Stimulated activated CD4-positive, alpha-beta T cell treated with anti-CD3 and anti-CD28 coated beads, Interleukin-15, amount 100 ng/mL, for 48 hours (primary cell): ENCODE measurements at regions not wholly inside any gene's neighbourhood (a gene's known extent, or its start where the extent isn't known, plus 50 kb on each side); places are given as distances from the start of the nearest gene placed in this dataset.

Experiments
- DNase-seq, 2 donors: peaks; one replicate each; pipeline ENCODE4 v3.0.0-alpha.2; 2020; ENCODE audit warnings: low read depth in 2 of 2

DNA sequence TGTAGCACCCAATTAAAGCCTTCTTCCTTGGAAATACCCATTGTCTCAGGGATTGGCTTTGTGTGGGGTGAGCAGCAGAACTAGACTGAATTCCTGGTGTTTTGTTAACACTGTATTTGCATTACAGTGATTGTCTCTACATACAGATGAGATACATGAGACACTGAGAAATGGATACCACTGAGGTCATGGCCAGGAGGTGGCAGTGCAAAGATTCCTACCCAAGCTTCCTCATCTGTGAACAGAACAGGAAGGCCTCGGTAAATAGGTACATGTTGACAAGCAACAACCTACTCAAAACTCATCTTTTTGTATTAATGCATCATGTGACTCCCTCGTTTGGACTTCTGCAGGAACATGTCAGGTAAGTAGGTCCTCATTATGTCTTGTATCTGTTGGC is 445.8 kb upstream of the RGPD4 start:
- no peak for DNase-seq

DNA sequence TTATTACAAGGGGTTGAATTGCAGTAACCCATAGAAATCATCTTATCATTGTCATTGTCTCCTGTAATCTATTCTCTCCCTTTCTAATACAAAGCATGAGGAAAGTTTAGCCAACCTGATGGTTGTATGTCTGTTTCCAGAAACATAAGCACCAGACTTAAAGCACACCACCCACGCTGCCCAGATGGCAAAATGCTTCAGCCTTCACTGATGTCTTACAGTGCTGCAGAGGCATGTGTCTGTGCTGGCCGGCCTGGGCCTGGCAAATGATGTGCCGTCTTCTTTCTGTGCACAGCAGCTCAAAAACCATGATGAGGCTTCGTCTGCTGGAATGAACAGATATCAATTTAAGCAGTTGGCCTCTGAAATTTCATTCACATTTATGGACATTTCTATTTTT is 443.0 kb upstream of the RGPD4 start:
- no peak for DNase-seq

DNA sequence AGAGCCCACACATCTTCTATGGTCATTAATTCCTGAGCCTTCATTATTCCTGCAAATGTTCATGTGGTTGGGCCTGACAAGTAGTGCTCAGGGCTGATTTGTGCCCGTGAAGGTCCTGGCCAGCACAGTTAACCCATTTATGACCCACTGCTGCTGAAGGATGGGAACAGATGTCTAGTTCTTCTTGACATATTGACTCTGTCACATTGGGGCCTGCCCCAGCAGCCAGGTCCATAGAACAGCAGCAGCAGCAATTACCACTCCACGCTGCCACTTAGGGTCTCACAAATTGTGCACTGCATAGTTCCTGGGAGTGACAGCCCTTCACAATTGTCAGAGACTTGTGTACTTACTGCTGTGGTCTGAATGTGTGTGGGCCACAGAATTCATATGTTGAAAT is 442.3 kb upstream of the RGPD4 start:
- DNase-seq: no peak

DNA sequence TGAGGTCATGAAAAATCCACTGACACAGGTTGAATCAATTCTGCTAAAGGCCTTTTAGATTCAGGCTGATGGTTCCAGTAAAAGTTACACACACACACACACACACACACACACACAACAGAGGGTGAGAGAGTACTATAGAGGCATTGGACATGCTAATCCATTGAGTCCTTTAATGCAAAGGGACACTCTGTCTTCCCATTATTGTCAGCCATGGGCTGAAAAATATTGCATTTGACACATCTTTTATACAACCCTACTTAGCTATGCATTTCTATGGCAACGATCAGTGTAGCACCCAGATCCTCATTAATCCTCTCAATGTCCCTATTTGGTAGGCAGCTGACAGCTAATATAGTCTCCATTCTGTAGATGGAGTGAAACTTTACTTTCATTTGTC is 440.8 kb upstream of the RGPD4 start:
- DNase-seq: no peak

DNA sequence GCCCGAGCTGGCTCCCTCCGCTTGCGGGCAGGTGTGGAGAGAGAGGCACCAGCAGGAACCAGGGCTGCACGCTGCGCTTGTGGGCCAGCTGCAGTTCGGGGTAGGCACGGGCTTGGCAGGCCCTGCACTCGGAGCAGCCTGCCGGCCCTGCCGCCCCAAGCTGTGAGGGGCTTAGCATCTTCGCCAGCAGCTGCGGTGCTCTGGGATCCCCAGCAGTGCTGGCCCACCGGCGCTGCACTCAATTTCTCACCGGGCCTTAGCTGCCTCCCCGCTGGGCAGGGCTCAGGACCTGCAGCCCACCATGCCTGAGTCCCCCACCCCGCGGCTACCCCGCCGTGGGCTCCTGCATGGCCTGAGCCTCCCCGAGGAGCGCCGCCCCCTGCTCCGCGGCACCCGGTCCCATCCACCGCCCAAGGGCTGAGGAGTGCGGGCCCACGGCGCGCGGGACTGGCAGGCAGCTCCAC is 434.4 kb upstream of the RGPD4 start:
- no peak for DNase-seq

DNA sequence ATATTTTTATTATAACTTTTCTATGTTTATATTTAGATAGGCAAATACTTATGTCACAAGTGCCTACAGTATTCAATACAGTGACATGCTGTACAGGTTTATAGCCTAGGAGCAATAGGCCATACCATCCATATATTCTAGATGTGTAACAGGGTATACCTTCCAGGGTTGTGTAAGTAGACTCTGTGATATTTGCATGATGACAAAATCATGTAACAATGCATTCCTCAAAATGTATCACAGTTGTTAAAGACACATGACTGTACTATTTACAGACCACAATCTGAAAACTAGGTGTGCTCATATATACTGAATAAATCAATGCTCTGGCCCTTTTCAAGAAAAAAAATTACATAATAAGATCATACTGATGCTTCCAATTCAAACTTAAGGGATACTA is 433.2 kb upstream of the RGPD4 start:
- DNase-seq: no peak

DNA sequence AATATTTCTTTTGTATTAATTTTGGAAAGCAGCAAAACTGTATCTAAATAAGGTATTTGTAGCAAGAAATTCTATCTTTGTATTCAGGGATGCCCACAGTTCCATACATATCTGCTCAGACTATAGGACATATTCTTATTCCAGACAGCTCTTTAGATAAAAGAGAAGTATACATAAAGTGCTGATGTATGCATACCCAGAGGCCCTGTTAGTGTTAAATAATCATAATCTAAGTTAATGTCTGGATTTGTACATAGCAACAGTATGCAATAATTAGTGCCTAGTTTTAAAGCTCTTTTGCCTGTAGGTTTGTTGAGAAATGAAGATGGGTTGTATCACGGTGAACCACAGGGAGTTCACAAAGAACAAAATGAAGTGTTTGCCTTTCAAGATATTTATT is 428.0 kb upstream of the RGPD4 start:
- no peak for DNase-seq

DNA sequence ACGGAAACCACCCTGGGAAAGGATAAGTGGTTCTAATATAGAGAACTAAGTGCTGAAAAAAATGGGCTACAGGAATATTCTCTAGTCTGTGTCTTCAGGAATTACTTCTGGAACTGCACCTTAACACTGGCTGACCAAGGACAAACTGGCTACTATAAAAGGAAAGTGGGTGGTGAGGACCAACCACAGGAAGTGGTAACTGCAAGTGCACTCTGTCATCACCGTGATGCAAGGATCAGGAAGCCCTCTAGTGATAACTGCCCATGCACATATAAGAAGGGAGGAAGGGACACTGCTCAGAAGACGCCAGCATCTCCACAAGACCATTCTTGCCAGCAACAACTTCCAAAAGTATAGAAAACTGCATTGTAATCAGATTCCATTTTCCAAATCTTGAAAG is 424.4 kb upstream of the RGPD4 start:
- DNase-seq: no peak

DNA sequence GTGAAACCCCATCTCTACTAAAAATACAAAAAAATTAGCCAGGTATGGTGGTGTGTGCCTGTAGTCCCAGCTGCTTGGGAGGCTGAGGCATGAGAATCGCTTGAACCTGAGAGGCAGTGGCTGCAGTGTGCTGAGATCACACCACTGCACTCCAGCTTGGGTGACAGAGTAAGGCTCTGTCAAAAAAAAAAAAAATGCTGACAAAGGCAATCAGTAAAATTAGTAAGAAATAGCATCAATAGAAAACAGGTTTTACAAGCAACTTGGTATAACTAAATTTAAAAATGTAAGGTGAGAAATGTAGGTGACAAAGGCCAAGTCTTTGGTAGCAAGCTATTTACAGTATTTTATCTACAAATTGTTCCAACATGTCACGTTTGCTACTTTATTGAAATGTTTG is 421.4 kb upstream of the RGPD4 start:
- no peak for DNase-seq

DNA sequence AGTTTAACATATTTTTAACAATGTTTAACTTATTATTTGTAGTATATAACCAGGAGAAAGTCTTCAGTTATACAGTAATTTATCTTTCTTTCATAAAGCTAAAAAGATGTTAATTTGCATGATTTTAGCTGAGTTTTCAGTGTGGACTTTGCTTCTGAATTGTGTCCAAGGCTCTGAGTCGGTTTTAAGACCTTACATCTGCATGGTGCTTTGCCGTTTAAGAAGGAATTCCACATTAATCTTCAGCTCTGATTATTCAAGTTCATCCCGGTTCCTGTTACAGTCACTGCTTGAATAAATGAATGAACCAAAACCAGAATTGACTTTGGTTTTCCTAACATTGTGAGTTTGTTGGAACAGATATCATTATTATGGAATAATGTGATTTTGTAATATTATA is 419.7 kb upstream of the RGPD4 start:
- DNase-seq: no peak

DNA sequence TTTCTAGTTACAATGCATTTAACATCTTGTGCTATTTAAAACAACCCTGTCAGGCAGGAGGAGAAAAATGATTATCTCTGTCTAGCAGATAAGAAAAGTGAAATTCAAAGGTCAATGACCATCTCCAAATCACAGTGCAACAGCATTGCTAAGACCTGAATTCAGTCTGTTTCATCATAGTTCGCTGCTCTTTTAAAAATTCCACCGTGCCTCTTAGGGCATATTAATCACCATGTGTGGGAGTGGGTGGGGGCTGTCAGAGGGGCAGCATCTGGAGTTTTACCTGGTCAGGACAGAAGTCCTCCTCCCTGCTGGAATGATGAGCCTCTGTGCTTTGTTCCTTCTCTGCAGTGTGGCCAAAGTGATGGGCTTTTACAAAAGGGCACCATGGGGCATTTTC is 418.7 kb upstream of the RGPD4 start:
- no peak for DNase-seq

DNA sequence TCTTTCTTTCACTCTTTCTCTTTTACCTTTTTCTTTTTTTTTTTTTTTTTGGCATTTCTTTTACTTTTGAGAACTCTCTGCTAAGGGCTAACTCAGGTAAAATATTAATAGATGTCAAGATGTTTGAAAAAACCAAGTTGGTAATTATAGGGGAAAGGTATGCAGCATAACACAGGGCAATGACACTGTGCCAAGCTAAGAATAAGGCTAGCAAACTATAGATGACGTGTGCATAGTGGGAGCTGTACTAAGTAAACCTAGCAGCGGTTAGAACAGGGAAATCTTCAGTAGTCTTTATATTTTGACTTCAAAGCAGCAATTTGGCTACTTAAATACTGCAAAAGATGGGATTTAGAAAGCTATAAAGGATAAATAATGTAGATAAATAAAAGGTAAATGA is 415.4 kb upstream of the RGPD4 start:
- DNase-seq: no peak

DNA sequence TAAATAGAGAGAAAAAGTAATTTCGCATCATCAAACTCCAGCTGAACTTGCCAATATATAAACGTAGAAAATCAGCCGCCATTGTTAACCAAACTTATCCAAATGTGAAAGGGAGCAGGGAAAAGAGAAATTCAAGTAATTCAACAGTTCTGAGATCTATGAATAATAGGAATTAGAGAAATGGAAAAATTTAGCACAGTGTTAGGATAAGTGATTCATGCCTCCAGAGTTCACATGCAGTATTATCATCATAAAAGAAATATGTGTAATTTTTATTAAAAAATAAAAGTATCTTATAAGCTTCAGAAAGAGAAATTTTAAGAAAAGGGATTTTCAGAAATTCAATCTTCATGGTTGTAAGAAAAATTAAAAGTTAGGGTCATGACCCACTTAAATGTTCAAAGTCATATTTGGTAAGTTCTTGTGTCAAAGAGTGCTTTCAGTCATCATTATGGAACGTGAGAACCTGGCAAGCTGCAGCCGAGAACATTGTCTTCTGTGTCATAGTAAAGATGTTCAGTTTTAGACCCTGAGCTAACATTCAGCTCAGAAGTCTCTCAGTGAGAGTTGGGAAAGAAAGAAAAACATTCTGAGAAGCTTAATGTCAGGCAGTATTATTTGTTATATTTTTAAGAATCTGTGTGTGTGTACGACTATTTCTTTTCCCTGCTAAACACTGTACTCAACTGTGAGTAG is 414.3 kb upstream of the RGPD4 start:
- DNase-seq: no peak

DNA sequence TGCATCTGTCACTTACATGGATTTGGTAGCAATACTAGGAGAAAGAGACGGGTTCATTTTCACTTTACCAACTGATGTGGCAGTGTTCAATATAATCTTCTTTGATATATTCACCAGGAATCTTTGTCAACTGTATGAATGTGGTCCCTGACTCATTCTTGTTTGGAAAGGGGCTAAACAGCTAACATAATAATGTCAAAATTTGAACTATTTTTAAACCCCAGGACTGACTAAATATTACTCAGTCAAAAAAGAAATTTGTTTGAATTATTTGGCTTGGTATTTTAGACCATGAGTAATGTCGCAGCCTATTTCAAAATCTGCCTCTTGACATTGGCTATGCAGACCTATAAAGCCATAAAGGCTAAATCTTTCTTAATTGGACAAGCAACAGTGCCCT is 413.7 kb upstream of the RGPD4 start:
- no peak for DNase-seq

DNA sequence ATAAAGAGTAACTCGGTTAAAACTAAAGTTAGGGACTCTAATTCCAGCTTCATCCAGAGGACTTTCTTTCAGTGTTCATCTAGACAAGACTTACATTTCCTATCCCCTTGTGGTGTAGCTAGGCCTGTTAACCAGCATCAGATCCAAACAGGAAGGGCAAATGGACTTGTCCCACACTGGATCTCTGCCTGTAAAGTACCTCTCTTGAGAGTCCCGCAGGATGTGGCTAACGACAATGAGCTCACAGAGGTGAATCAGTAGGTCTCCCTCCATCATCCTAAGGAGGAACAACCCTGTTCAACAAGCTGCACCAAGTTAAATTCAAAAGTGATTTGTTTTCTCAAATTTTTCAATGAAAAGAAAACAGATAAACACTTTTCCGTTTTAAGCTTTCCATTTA is 412.3 kb upstream of the RGPD4 start:
- no peak for DNase-seq

DNA sequence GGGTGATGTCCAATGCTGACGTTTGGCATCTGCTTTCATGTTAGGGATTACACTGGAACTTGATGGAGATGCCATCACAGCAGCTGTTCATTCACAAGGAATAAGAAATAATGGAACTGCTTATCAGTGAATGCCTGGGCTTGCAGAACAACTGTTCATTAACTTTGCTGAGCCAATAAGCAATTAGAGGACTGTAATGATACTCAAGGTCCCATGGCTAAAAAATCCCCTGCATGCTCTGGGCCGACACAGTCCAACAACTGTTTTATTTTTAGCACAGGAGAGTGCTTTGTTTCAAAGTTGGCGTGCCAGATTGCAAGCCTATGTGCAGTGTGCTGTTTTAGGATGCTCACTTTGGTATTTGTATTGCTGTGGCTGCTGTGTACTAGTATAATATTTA is 408.0 kb upstream of the RGPD4 start:
- no peak for DNase-seq

DNA sequence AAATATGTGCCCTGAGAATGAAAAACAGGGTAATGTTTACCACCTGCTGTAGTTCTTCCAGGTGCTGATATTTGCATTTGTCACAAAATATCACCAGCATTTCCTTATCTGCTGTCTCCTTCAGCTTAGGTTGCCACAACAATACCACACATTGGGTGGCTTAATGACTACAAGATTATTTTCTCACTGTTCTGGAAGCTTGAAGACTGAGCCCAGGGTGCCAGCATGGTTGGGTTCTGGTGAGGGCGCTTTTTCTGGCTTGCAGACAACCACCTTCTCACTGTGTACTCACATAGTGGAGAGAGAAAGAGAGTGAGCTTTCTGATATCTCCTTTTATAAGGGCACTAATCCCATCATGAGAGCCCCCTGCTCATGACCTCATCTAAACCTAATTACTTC is 407.5 kb upstream of the RGPD4 start:
- DNase-seq: no peak

DNA sequence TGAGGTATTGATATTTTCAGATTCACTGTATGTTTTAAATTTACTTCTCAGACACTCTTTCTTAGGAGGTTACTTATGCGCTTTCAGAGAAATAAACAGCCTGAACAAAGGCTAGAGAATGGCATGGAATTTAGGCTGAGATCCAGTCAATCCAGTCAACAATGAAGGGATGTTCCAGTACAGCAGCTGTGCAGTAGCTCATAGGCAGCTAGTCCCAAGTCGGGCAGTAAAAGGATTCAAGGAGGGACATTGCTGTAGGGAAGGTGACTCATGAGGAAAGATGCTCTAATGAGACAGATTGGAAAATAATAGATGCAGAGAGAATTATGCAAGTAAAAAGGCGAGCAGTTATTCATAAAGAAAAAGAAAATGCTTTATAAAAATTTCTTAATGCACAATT is 397.9 kb upstream of the RGPD4 start:
- no peak for DNase-seq

DNA sequence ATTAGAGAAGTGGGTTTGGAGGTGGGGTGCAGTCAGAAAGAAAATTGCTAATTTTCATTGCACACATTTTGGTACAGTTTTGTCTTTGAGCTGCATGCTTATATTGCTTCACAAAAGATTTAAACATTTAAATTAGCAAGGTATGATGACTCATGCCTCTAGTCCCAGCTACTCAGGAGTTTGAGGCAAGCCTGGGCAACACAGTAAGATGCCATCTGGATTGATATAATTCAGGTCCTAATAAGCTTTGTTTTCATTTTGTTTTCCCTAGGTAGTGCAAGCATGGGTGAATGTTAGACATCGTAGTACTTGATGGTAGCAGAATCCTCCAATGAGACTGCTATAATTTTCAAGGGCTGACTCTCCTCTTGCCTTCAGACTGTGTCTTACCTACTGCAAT is 396.7 kb upstream of the RGPD4 start:
- DNase-seq: no peak

DNA sequence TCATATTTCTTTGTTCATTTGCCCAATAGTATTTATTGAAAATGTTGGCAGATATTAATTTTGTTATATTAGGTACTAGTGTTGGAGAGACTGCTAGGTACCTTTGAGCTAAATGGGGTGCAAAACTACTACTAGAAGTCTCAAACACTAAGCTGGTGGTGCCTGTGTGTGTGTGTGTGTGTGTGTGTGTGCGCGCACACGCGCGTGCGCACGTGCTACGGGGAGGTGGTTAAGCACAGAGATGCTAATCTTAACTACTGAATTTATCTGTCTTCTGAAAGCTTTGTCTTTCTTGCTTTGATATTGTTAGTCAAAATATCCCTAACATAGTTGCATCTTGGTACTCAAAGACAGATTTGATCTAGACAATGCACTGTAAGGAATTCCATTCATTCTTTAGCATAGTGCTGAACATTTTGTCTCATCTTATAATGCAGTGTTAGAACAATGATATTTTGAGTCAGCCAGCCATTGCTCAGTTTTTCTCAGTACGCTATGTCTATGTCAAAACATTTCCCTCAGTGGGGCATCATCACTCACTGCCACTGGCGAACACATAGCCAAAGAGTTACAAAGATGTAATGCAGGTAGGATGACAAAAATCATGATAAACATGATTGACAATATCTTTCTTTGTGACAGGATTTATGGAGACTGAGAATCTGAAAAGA is 396.0 kb upstream of the RGPD4 start:
- no peak for DNase-seq

DNA sequence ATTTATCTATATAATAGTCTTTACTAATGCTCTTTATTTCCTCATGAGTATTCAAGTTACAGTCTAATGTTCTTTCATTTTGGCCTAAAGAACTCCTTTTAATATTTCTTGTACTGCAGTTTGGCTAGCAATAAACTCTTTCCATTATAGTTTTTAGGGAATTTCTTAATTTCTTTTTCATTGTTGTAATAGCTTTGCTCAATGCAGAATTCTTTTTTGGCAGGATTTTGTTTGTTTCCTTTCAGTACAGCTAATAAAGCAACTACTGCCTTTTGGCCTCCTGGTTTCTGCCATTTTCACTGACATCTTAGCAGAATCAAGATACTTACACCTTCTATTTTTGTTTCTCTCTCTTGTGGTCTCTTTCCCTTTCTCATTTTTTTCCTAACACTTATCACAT is 390.4 kb upstream of the RGPD4 start:
- no peak for DNase-seq

DNA sequence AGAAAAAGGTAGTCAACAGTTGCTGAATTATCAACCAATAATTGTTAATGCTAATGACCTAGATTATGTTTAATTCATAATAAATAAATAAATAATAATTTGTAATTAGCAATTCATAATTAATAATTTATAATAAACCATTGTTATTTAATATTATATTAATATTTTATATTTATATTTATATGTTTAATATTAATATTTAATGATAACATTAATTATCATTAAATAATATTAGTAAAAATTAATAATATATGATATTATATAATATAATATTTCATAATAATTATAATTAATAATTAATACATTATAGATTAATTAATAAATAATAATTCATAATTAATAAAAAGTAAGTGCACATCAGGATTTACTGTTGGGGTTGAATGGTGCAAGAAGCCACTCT is 389.4 kb upstream of the RGPD4 start:
- DNase-seq: no peak

DNA sequence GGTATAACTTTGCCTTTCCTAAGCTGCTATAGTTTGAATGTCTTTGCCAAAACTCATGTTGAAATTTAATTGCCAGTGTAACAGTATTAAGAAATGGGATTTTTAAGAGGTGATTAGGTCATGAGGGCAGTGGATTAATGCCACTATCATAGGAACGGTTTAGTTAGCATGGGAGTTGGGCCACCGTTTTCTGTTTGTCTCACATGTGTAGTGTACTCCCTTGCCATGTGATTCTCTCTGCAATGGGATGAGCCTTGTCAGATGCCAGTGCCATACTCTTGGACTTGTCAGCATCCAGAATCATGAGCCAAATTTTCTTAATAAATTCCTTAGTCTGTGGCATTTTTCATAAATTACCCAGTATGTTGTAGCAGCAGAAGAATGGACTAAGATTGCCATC is 388.9 kb upstream of the RGPD4 start:
- DNase-seq: no peak

DNA sequence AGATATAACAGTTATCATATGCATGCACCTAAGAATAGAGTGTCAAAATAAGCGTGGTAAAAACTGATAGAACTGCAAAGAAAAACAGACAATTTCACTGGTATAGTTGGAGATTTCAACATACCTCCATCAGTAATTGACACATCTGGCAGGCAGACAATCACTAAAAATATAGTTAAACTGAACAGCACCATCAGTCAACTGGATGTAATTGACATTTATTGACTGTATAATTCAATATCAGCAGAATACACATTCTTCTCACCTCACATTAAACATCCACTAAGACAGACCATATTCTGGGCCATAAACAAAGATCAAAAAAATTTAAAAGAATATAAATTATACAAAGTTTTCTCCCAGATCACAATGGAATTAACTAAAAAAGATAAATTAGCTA is 378.5 kb upstream of the RGPD4 start:
- DNase-seq: no peak
